ENCODE measurements at regions not wholly inside any gene's neighbourhood (a gene's known extent, or its start where the extent isn't known, plus 50 kb on each side); places are given as distances from the start of the nearest gene placed in this dataset.
"Not testable (repeated sequence)": the region's sequence is repeated elsewhere in the genome, so short reads cannot be mapped to it uniquely, and the experiment has no call there.

GRCh38 chr21:20451046-20451445, 547.2 kb upstream of the NCAM2 start:
- Mint-ChIP-seq H3K27ac (no peak overlapping the region), H3K4me3 (no peak overlapping the region), H3K4me1 (no peaks in the 10 kb centered on the region), H3K36me3 (ENCODE audit: low read depth) (no peaks in the 10 kb centered on the region), H3K27me3 (no peaks in the 10 kb centered on the region)
- ATAC-seq (no peak), DNase-seq (no peak)
- H3K9me3 ChIP-seq (ENCODE audit: control insufficient read depth, low read length, poor library complexity, severe bottlenecking) = no peaks in the 10 kb centered on the region

- no peaks in the 10 kb centered on the region for H3K36me3 Mint-ChIP-seq (ENCODE audit: low read depth)
- no peaks in the 10 kb centered on the region for H3K27me3 Mint-ChIP-seq
- no peak overlapping the region for H3K27ac Mint-ChIP-seq
- no peaks in the 10 kb centered on the region for H3K4me1 Mint-ChIP-seq
- ATAC-seq = no peak
- DNase-seq = no peak
- no peaks in the 10 kb centered on the region for H3K9me3 ChIP-seq (ENCODE audit: control insufficient read depth, low read length, poor library complexity, severe bottlenecking)
- H3K4me3 Mint-ChIP-seq = no peak overlapping the region
Observed at GRCh38 chr21:20452935-20453334, 545.3 kb upstream of the NCAM2 start.

- peaks cover 3% of the 10 kb centered on the region for H3K9me3 ChIP-seq (ENCODE audit: control insufficient read depth, low read length, poor library complexity, severe bottlenecking)
- DNase-seq (no peak), ATAC-seq (no peak)
- Mint-ChIP-seq H3K4me1 (no peaks in the 10 kb centered on the region), H3K27ac (no peak overlapping the region), H3K27me3 (no peaks in the 10 kb centered on the region), H3K4me3 (no peak overlapping the region), H3K36me3 (ENCODE audit: low read depth) (no peaks in the 10 kb centered on the region)
Observed at GRCh38 chr21:20459838-20460237, 538.4 kb upstream of the NCAM2 start.

- no peaks in the 10 kb centered on the region for H3K4me1 Mint-ChIP-seq
- H3K27ac Mint-ChIP-seq = no peak overlapping the region
Observed at GRCh38 chr21:20463362-20463761, 534.8 kb upstream of the NCAM2 start.

GRCh38 chr21:20469361-20469760, 528.8 kb upstream of the NCAM2 start:
- Mint-ChIP-seq H3K4me1 (no peaks in the 10 kb centered on the region), H3K27ac (no peak overlapping the region), H3K4me3 (no peak overlapping the region), H3K36me3 (ENCODE audit: low read depth) (no peaks in the 10 kb centered on the region), H3K27me3 (no peaks in the 10 kb centered on the region)
- no peak for ATAC-seq
- no peaks in the 10 kb centered on the region for H3K9me3 ChIP-seq (ENCODE audit: control insufficient read depth, low read length, poor library complexity, severe bottlenecking)
- DNase-seq = no peak

More at GRCh38 chr21:20463362-20463761, 534.8 kb upstream of the NCAM2 start:
- no peaks in the 10 kb centered on the region for H3K27me3 Mint-ChIP-seq
- H3K9me3 ChIP-seq (ENCODE audit: control insufficient read depth, low read length, poor library complexity, severe bottlenecking) = peaks cover 3% of the 10 kb centered on the region
- DNase-seq = no peak
- no peak for ATAC-seq
- H3K4me3 Mint-ChIP-seq = no peak overlapping the region
- H3K36me3 Mint-ChIP-seq (ENCODE audit: low read depth) = no peaks in the 10 kb centered on the region

GRCh38 chr21:20486303-20486702, 511.9 kb upstream of the NCAM2 start:
- H3K27me3 Mint-ChIP-seq = no peaks in the 10 kb centered on the region
- no peak overlapping the region for H3K4me3 Mint-ChIP-seq
- no peak overlapping the region for H3K27ac Mint-ChIP-seq
- no peaks in the 10 kb centered on the region for H3K4me1 Mint-ChIP-seq
- DNase-seq = no peak
- H3K9me3 ChIP-seq (ENCODE audit: control insufficient read depth, low read length, poor library complexity, severe bottlenecking) = no peaks in the 10 kb centered on the region
- ATAC-seq = no peak
- H3K36me3 Mint-ChIP-seq (ENCODE audit: low read depth) = no peaks in the 10 kb centered on the region

GRCh38 chr21:20502915-20503314, 495.3 kb upstream of the NCAM2 start:
- not testable (repeated sequence) for H3K4me1 Mint-ChIP-seq; H3K27ac Mint-ChIP-seq; H3K9me3 ChIP-seq (ENCODE audit: control insufficient read depth, low read length, poor library complexity, severe bottlenecking); DNase-seq; H3K4me3 Mint-ChIP-seq; ATAC-seq; H3K27me3 Mint-ChIP-seq; H3K36me3 Mint-ChIP-seq (ENCODE audit: low read depth)

- ATAC-seq (no peak), DNase-seq (no peak)
- no peak overlapping the region for H3K4me3 Mint-ChIP-seq
- no peaks in the 10 kb centered on the region for H3K36me3 Mint-ChIP-seq (ENCODE audit: low read depth)
- no peaks in the 10 kb centered on the region for H3K27me3 Mint-ChIP-seq
- no peaks in the 10 kb centered on the region for H3K9me3 ChIP-seq (ENCODE audit: control insufficient read depth, low read length, poor library complexity, severe bottlenecking)
- H3K27ac Mint-ChIP-seq = no peak overlapping the region
- no peaks in the 10 kb centered on the region for H3K4me1 Mint-ChIP-seq
Observed at GRCh38 chr21:20507783-20508182, 490.4 kb upstream of the NCAM2 start.

- Mint-ChIP-seq H3K36me3 (ENCODE audit: low read depth) (no peaks in the 10 kb centered on the region), H3K27me3 (no peaks in the 10 kb centered on the region), H3K4me1 (no peaks in the 10 kb centered on the region), H3K27ac (no peak overlapping the region), H3K4me3 (no peak overlapping the region)
- H3K9me3 ChIP-seq (ENCODE audit: control insufficient read depth, low read length, poor library complexity, severe bottlenecking) = peaks cover 3% of the 10 kb centered on the region
- no peak for ATAC-seq
- DNase-seq = no peak
Observed at GRCh38 chr21:20511216-20511880, 486.9 kb upstream of the NCAM2 start.

- DNase-seq (no peak), ATAC-seq (no peak)
- H3K4me1 Mint-ChIP-seq = no peaks in the 10 kb centered on the region
- H3K4me3 Mint-ChIP-seq = no peak overlapping the region
- H3K9me3 ChIP-seq (ENCODE audit: control insufficient read depth, low read length, poor library complexity, severe bottlenecking) = peaks cover 3% of the 10 kb centered on the region
- no peaks in the 10 kb centered on the region for H3K36me3 Mint-ChIP-seq (ENCODE audit: low read depth)
- H3K27ac Mint-ChIP-seq = no peak overlapping the region
- no peaks in the 10 kb centered on the region for H3K27me3 Mint-ChIP-seq
Observed at GRCh38 chr21:20515446-20515845, 482.8 kb upstream of the NCAM2 start.

- Mint-ChIP-seq H3K4me3 (no peak overlapping the region), H3K4me1 (no peaks in the 10 kb centered on the region), H3K36me3 (ENCODE audit: low read depth) (no peaks in the 10 kb centered on the region), H3K27ac (no peak overlapping the region), H3K27me3 (no peaks in the 10 kb centered on the region)
- DNase-seq (no peak), ATAC-seq (no peak)
- H3K9me3 ChIP-seq (ENCODE audit: control insufficient read depth, low read length, poor library complexity, severe bottlenecking) = no peaks in the 10 kb centered on the region
Observed at GRCh38 chr21:20519076-20519475, 479.1 kb upstream of the NCAM2 start.

GRCh38 chr21:20522611-20523010, 475.6 kb upstream of the NCAM2 start:
- ATAC-seq (no peak), DNase-seq (no peak)
- no peak overlapping the region for H3K27ac Mint-ChIP-seq
- H3K9me3 ChIP-seq (ENCODE audit: control insufficient read depth, low read length, poor library complexity, severe bottlenecking) = no peaks in the 10 kb centered on the region
- no peaks in the 10 kb centered on the region for H3K4me1 Mint-ChIP-seq
- no peaks in the 10 kb centered on the region for H3K27me3 Mint-ChIP-seq
- no peaks in the 10 kb centered on the region for H3K36me3 Mint-ChIP-seq (ENCODE audit: low read depth)
- H3K4me3 Mint-ChIP-seq = no peak overlapping the region

- no peaks in the 10 kb centered on the region for H3K9me3 ChIP-seq (ENCODE audit: control insufficient read depth, low read length, poor library complexity, severe bottlenecking)
- H3K4me3 Mint-ChIP-seq = no peak overlapping the region
- H3K27ac Mint-ChIP-seq = no peak overlapping the region
- ATAC-seq (no peak), DNase-seq (no peak)
- H3K27me3 Mint-ChIP-seq = no peaks in the 10 kb centered on the region
- no peaks in the 10 kb centered on the region for H3K36me3 Mint-ChIP-seq (ENCODE audit: low read depth)
- no peaks in the 10 kb centered on the region for H3K4me1 Mint-ChIP-seq
Observed at GRCh38 chr21:20523191-20523590, 475.0 kb upstream of the NCAM2 start.

GRCh38 chr21:20527731-20528460, 470.3 kb upstream of the NCAM2 start:
- no peaks in the 10 kb centered on the region for H3K4me1 Mint-ChIP-seq
- no peak for DNase-seq
- no peak for ATAC-seq
- no peak overlapping the region for H3K27ac Mint-ChIP-seq
- no peaks in the 10 kb centered on the region for H3K36me3 Mint-ChIP-seq (ENCODE audit: low read depth)
- no peaks in the 10 kb centered on the region for H3K9me3 ChIP-seq (ENCODE audit: control insufficient read depth, low read length, poor library complexity, severe bottlenecking)
- H3K4me3 Mint-ChIP-seq = no peak overlapping the region
- no peaks in the 10 kb centered on the region for H3K27me3 Mint-ChIP-seq
